ENCODE measurements at regions not wholly inside any gene's neighbourhood (a gene's known extent, or its start where the extent isn't known, plus 50 kb on each side); places are given as distances from the start of the nearest gene placed in this dataset.

- H2AFZ ChIP-seq = no peak overlapping the region
- no peak overlapping the region for H3K27ac ChIP-seq (ENCODE audit: low read depth)
- TF ChIP-seq REST (IDR thresholded peaks at IDR 0.05; ENCODE audit: unreplicated experiment) (no peak), ZNF114 (CRISPR knock-in tag; IDR thresholded peaks at IDR 0.05) (no peak), EZH2phosphoT487 (IDR thresholded peaks at IDR 0.05; ENCODE audit: unreplicated experiment) (no peak), ETS1 (IDR thresholded peaks at IDR 0.05) (no peak), CREB1 (CRISPR knock-in tag; IDR thresholded peaks at IDR 0.05; ENCODE audit: low read depth) (no peak), ZNF331 (CRISPR knock-in tag; IDR thresholded peaks at IDR 0.05; ENCODE audit: low read depth) (no peak), CTCF (conservative IDR thresholded peaks at IDR 0.05; ENCODE audit: low read depth in 2 of 2) (no peak), POLR2AphosphoS5 (IDR thresholded peaks at IDR 0.05; ENCODE audit: low read depth) (no peak), JUNB (IDR thresholded peaks at IDR 0.05; ENCODE audit: unreplicated experiment) (no peak), STAT1 (IDR thresholded peaks at IDR 0.05; ENCODE audit: unreplicated experiment) (no peak), ZNF462 (CRISPR knock-in tag; IDR thresholded peaks at IDR 0.05) (no peak), EZH2 (IDR thresholded peaks at IDR 0.05; ENCODE audit: low read depth, unreplicated experiment) (no peak), NANOG (IDR thresholded peaks at IDR 0.05; ENCODE audit: borderline replicate concordance) (no peak)
- no peaks in the 10 kb centered on the region for H3F3A ChIP-seq (replicated peaks; ENCODE audit: low read depth)
- ATAC-seq (no peak), DNase-seq (ENCODE audit: low spot score) (no peak)
- Mint-ChIP-seq H3K9me3 (no peaks in the 10 kb centered on the region; the same call in 2 of the 3 replicates), H3K27ac (no peak overlapping the region), H3K27me3 (ENCODE audit: insufficient read depth, low read depth, poor library complexity) (no peaks in the 10 kb centered on the region), H3K4me1 (peaks cover 3% of the 10 kb centered on the region; the same call in 1 of the 3 replicates), H3K36me3 (ENCODE audit: low read depth) (0 out of 3 replicates have a peak, but pooled peaks cover 3% of the 10 kb centered on the region), H3K4me3 (no peak overlapping the region)
- H3K4me1 ChIP-seq (ENCODE audit: insufficient read depth) = 0 out of 2 replicates have a peak, but pooled peaks cover 3% of the 10 kb centered on the region
- H4K20me1 ChIP-seq (replicated peaks; ENCODE audit: insufficient read depth) = no peaks in the 10 kb centered on the region
- H3K4me3 ChIP-seq = no peak overlapping the region
- H3K27me3 ChIP-seq (ENCODE audit: insufficient read depth) = no peaks in the 10 kb centered on the region
- no peaks in the 10 kb centered on the region for H3K79me2 ChIP-seq (replicated peaks; ENCODE audit: insufficient read depth)
- no peak overlapping the region for H3K4me2 ChIP-seq
- H3K9me2 ChIP-seq (ENCODE audit: insufficient read depth) = no peaks in the 10 kb centered on the region
- H3K36me3 ChIP-seq (ENCODE audit: insufficient read depth) = no peaks in the 10 kb centered on the region
Observed at GRCh38 chr17:63276821-63277220, 169.3 kb downstream of the CYB561 start.
